ENCODE measurements at regions not wholly inside any gene's neighbourhood (a gene's known extent, or its start where the extent isn't known, plus 50 kb on each side); places are given as distances from the start of the nearest gene placed in this dataset.
A peak's percentile ranks its signal among the peaks of the same experiment; 100 is the strongest.

DNA sequence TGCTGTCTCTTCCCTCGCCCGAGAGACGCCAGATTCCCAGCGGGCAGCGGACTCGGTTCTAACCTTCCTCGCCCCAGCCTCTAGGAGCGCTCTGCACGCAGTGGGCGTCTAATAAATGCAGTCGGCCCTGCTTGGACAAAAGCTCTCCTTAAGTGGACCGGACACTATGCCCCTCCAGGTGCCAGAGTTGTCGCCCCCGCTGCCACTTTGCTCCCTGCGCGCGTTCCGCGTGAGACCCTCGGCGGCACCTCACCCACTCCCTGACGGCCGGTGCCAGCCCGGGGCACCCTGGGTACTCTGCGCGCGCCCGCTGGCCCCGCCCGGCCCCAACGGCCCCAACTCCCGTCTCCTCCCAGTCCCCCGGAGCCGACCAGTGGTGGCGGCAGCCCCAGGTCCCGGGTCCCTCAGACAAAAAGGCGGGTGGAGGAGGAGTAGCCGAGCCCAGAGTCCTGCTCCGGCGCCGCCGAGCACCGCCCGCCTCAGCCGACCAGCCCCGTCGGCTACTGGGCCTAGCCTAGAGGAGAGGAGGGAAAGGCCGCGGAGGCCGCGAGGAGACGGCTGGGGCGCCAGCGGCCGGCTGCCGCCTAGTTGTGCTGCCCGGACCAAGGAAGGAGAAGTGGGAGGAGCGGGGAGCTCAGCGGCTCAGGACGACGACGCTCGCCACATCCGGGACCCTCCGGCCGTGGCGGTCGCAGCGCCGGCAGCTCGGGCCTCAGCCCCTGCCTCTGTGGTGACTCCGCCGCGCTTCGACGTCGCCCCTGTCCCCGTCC lies 123.0 kb downstream of the GOSR1 start:
- no peaks in the 10 kb centered on the region for H3K27me3 Mint-ChIP-seq
- TF ChIP-seq, protein P1, sequence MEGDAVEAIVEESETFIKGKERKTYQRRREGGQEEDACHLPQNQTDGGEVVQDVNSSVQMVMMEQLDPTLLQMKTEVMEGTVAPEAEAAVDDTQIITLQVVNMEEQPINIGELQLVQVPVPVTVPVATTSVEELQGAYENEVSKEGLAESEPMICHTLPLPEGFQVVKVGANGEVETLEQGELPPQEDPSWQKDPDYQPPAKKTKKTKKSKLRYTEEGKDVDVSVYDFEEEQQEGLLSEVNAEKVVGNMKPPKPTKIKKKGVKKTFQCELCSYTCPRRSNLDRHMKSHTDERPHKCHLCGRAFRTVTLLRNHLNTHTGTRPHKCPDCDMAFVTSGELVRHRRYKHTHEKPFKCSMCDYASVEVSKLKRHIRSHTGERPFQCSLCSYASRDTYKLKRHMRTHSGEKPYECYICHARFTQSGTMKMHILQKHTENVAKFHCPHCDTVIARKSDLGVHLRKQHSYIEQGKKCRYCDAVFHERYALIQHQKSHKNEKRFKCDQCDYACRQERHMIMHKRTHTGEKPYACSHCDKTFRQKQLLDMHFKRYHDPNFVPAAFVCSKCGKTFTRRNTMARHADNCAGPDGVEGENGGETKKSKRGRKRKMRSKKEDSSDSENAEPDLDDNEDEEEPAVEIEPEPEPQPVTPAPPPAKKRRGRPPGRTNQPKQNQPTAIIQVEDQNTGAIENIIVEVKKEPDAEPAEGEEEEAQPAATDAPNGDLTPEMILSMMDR (IDR thresholded peaks at IDR 0.05) = peak; percentile 23
- no peak for TF ChIP-seq EZH2 (IDR thresholded peaks at IDR 0.05; ENCODE audit: borderline replicate concordance, insufficient read depth, low read depth, low read length, poor library complexity, severe bottlenecking)
- H3K4me3 Mint-ChIP-seq = peak overlapping the region; percentile 99
- peak overlapping the region; percentile 19 to 86 (median 83) for H3K4me3 ChIP-seq (ENCODE audit: control extremely low read depth in 1 of 5, extremely low read depth in 1 of 5, insufficient read depth in 1 of 5, low read depth in 2 of 5, low read length in 4 of 5)
- H3K4me1 Mint-ChIP-seq = peaks cover 29% of the 10 kb centered on the region
- ATAC-seq (ENCODE audit: low read depth) (peak; percentile 85), DNase-seq (peak; percentile 83)
- no peaks in the 10 kb centered on the region for H3K36me3 ChIP-seq (replicated peaks in 1 of 2; ENCODE audit: control extremely low read depth in 1 of 2, control insufficient read depth in 1 of 2, extremely low read depth in 1 of 2, insufficient read depth in 2 of 2, low read length in 1 of 2)
- ChIA-PET POLR2A (interaction anchor here (0.6 to 1.3 kb wide), 2 partner anchors 110 to 123 kb away, joined by 3 to 4 read pairs; partner anchors contain the start of gene GOSR1), CTCF (interaction anchor here (1.3 kb wide), 1 partner anchor 124 kb away, joined by 5 read pairs; the partner anchor contains the start of gene GOSR1)
- H3K27me3 ChIP-seq (replicated peaks in 1 of 4; ENCODE audit: control extremely low read depth in 1 of 4, control insufficient read depth in 3 of 4, insufficient read depth in 4 of 4, low read length in 3 of 4) = no peaks in the 10 kb centered on the region
- no peaks in the 10 kb centered on the region for H3K9me3 Mint-ChIP-seq (ENCODE audit: insufficient read depth)
- peak overlapping the region; percentile 83 for H2AFZ ChIP-seq (ENCODE audit: insufficient read depth, low read depth, low read length, poor library complexity, severe bottlenecking)
- peaks cover 0 to 3% (median 0%) of the 10 kb centered on the region in 3 donors for H3K9me3 ChIP-seq (ENCODE audit: control extremely low read depth in 1 of 3, control insufficient read depth in 2 of 3, insufficient read depth in 1 of 3, low read length in 2 of 3)
- peak overlapping the region; percentile 84 for H3K4me2 ChIP-seq (replicated peaks; ENCODE audit: low read depth, low read length, poor library complexity, severe bottlenecking)
- peak overlapping the region; percentile 91 for H3K27ac Mint-ChIP-seq
- H3K79me2 ChIP-seq (ENCODE audit: control insufficient read depth, insufficient read depth, low read length) = peaks cover 33% of the 10 kb centered on the region
- H3K9ac ChIP-seq (ENCODE audit: low read length) = peak overlapping the region; percentile 69
- peaks cover 4% of the 10 kb centered on the region for H4K20me1 ChIP-seq (ENCODE audit: control insufficient read depth, insufficient read depth, low read length, poor library complexity, severe bottlenecking)
- WGBS (ENCODE audit: insufficient coverage) = under 1% methylated on average over 76 of the region's 78 CpGs
- intact Hi-C loops (cut with micrococcal nuclease) = loop anchor here (1.0 to 2.0 kb wide), 2 partner anchors 49 to 123 kb away; partner anchors contain the start of gene GOSR1
- peaks cover 17% of the 10 kb centered on the region in 2 donors for H3K4me1 ChIP-seq (ENCODE audit: control insufficient read depth in 2 of 2, insufficient read depth in 2 of 2, low read length in 2 of 2)
- H3K27ac ChIP-seq (ENCODE audit: low read length in 2 of 2) = peak overlapping the region; percentile 78 to 82
